Naive B cell (primary cell): ENCODE measurements at regions not wholly inside any gene's neighbourhood (a gene's known extent, or its start where the extent isn't known, plus 50 kb on each side); places are given as distances from the start of the nearest gene placed in this dataset.
A peak's percentile ranks its signal among the peaks of the same experiment; 100 is the strongest.
"Not testable (repeated sequence)": the region's sequence is repeated elsewhere in the genome, so short reads cannot be mapped to it uniquely, and the experiment has no call there.

ENCODE experiments used
- ATAC-seq, 2 donors: fragments of 150-1000 bp; cut with Tn5 transposase; 2 replicates each; pipeline ENCODE4 v1.10.0; 2021; ENCODE audit warnings: low read depth in 2 of 2, mild to moderate bottlenecking in 2 of 2, moderate library complexity in 2 of 2
- DNase-seq: peaks from one replicate; pipeline ENCODE4 v3.0.0; 2022
- H3K27ac Mint-ChIP-seq, 6 donors: one replicate each; pipeline ENCODE4 v1.8.0; 2020 to 2022; ENCODE audit warnings: mild to moderate bottlenecking in 6 of 6, mixed read lengths in 6 of 6, moderate library complexity in 5 of 6, inconsistent platforms in 2 of 6
- H3K27me3 Mint-ChIP-seq, 3 donors: one replicate each; pipeline ENCODE4 v1.8.0; 2021 to 2022; ENCODE audit warnings: mixed read lengths in 3 of 3, mild to moderate bottlenecking in 1 of 3
- H3K36me3 Mint-ChIP-seq, 2 donors: one replicate each; pipeline ENCODE4 v1.8.0; 2020 to 2022; ENCODE audit warnings: mixed read lengths in 2 of 2, inconsistent platforms in 1 of 2, mild to moderate bottlenecking in 1 of 2
- H3K4me1 Mint-ChIP-seq, 3 donors: one replicate each; pipeline ENCODE4 v1.8.0; 2020 to 2022; ENCODE audit warnings: mixed read lengths in 3 of 3, inconsistent platforms in 1 of 3, mild to moderate bottlenecking in 1 of 3, moderate library complexity in 1 of 3
- H3K4me3 Mint-ChIP-seq, 8 donors: one replicate each; pipeline ENCODE4 v1.8.0; 2020 to 2022; ENCODE audit warnings: mild to moderate bottlenecking in 8 of 8, mixed read lengths in 8 of 8, moderate library complexity in 8 of 8, inconsistent platforms in 2 of 8
- H3K9me3 Mint-ChIP-seq, 7 donors: one replicate each; pipeline ENCODE4 v1.8.0; 2020 to 2022; ENCODE audit warnings: mixed read lengths in 7 of 7, mild to moderate bottlenecking in 5 of 7, inconsistent platforms in 2 of 7, moderate library complexity in 1 of 7

DNA sequence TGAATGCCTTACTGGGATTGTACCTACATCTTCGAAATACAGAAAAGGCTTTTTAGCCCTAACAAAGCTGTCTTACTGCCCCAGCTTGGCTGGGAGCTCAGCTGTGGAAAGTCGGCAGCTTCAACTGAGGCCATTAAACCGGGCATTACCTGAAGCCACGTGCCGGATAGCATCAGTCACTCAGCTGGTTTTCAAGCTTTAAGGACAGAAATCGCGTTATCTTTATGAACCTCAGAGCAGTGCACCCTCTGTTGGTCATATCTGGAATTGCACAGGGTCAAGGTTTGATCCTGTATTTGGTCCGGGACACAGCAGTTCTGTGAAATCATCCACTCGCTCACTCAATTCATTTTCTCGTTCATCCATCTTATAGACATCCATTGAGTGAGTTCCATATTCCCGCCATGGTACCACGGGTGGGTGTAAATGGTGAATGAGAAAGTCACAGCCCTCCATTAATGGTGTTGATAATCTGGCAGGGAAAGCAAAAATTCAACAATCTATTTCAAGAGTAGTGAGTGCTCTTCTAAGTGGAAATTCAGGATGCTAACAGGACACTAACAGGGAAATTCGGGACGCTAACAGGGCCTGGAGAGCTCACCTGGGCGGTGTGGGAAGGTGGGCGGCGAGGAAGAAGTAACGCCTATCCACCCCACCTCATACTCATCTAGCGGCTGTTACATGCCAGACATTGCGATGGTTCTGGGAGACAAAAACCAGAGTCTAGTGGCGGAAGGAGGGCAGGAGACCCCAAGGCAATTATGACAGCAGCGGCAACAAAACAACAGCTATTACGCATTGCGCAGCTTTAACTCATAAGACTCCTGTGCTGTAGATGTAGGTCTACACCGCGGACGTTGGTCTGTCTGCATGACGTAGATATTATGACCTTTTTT, 60.6 kb upstream of the TCL1A start:
- Mint-ChIP-seq H3K36me3 (peaks cover 5 to 9% of the 10 kb centered on the region in 2 donors), H3K9me3 (peaks cover 0 to 3% (median 0%) of the 10 kb centered on the region in 7 donors), H3K4me3 (no peak overlapping the region), H3K4me1 (peaks cover 27 to 36% (median 36%) of the 10 kb centered on the region in 3 donors), H3K27ac (peak overlapping the region in 3 of 6 donors; percentile 0 to 48 (median 32)), H3K27me3 (no peaks in the 10 kb centered on the region)
- ATAC-seq, result peak; percentile 47 to 52
- peak; percentile 59 for DNase-seq

DNA sequence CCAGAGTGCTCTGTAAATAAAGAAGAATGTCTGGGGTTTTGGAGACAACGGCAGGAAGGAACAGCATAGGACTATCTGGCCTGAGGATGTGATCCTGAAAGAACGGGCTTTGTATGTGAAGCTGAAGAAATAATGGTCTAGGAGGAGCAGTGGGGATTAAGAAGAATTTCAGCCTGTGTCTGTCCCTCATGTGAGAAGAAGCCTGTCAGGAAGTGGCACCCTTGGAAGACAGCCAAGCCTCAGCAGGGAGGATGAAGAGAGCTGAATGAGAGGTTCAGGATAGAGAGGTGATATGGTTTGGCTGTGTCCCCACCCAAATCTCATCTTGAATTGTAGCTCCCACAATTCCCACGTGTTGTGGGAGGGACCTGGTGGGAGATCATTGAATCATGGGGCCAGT, 56.9 kb upstream of the TCL1A start:
- no peak for DNase-seq
- H3K27ac Mint-ChIP-seq, result no peak overlapping the region
- no peak for ATAC-seq
- no peak overlapping the region for H3K4me3 Mint-ChIP-seq
- H3K27me3 Mint-ChIP-seq, result no peaks in the 10 kb centered on the region
- H3K36me3 Mint-ChIP-seq, result peaks cover 8 to 9% of the 10 kb centered on the region in 2 donors
- H3K9me3 Mint-ChIP-seq, result peaks cover 0 to 3% (median 0%) of the 10 kb centered on the region in 7 donors
- peaks cover 27 to 50% (median 36%) of the 10 kb centered on the region in 3 donors for H3K4me1 Mint-ChIP-seq

DNA sequence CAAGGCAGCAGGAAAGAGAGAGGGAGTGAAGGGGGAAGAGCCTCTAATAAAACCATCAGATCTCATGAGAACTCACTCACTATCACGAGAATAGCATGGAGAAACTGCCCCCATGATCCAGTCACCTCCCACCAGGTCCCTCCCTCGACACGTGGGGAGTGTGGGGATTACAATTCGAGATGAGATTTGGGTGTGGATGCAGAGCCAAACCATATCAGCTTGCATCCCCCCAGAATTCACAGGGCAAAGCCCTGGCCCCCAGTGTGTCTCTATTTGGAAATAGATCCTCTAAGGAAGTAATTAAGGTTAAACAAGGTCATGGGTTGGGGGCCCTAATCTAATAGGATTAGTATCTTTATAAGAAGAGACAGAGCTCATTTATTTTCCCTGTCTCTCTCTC, 56.1 kb upstream of the TCL1A start:
- H3K36me3 Mint-ChIP-seq, result peaks cover 8 to 9% of the 10 kb centered on the region in 2 donors
- peaks cover 0 to 3% (median 0%) of the 10 kb centered on the region in 7 donors for H3K9me3 Mint-ChIP-seq
- peaks cover 23 to 45% (median 36%) of the 10 kb centered on the region in 3 donors for H3K4me1 Mint-ChIP-seq
- H3K27ac Mint-ChIP-seq, result no peak overlapping the region
- no peak overlapping the region for H3K4me3 Mint-ChIP-seq
- H3K27me3 Mint-ChIP-seq, result no peaks in the 10 kb centered on the region
- DNase-seq (no peak), ATAC-seq (no peak)

DNA sequence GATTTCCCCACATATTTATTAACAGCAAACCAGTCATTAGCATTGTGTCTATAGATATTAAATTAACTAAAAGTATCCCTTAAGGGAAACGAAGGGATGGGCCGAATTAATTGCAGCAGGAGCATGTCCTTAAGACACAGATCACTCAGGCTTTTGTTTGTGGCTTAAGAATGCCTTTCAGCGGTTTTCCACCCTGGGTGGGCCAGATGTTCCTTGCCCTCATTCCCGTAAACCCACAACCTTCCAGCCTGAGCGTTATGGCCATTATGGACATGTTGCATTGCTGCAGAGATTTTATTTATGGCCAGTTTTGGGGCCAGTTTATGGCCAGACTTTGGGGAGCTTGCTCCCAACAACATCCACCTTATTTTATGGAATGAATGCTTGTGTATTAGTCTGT, 55.5 kb upstream of the TCL1A start:
- not testable (repeated sequence) for H3K9me3 Mint-ChIP-seq, DNase-seq, H3K4me3 Mint-ChIP-seq, H3K36me3 Mint-ChIP-seq, H3K27me3 Mint-ChIP-seq, H3K27ac Mint-ChIP-seq, ATAC-seq
- H3K4me1 Mint-ChIP-seq, result peaks cover 21 to 41% (median 31%) of the 10 kb centered on the region in 3 donors

DNA sequence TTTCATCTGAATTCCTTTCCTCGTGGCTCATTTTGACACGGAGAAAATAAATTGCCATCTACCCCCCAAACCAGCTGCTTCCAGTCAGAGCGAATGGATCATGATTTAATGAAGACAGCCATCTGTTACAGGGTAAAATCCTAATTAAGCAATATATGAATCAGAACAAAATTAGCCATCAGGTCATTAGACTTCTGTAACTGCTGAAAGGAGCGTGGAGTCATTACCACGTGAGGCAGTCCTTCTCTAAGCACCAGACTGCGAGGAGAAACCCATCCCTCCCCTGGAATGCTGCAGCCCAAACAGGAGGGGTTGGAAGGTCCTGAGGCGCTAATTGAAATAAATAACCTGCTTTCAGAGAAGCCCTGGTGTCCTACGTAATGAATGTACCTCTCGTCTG, 51.1 kb upstream of the TCL1A start:
- no peak overlapping the region for H3K27ac Mint-ChIP-seq
- H3K9me3 Mint-ChIP-seq, result peaks cover 0 to 6% (median 0%) of the 10 kb centered on the region in 7 donors
- H3K27me3 Mint-ChIP-seq, result peaks cover 0 to 8% (median 0%) of the 10 kb centered on the region in 3 donors
- H3K4me3 Mint-ChIP-seq, result no peak overlapping the region
- DNase-seq (no peak), ATAC-seq (no peak)
- peaks cover 9 to 25% (median 14%) of the 10 kb centered on the region in 3 donors for H3K4me1 Mint-ChIP-seq
- H3K36me3 Mint-ChIP-seq, result peaks cover 0 to 3% of the 10 kb centered on the region in 2 donors

DNA sequence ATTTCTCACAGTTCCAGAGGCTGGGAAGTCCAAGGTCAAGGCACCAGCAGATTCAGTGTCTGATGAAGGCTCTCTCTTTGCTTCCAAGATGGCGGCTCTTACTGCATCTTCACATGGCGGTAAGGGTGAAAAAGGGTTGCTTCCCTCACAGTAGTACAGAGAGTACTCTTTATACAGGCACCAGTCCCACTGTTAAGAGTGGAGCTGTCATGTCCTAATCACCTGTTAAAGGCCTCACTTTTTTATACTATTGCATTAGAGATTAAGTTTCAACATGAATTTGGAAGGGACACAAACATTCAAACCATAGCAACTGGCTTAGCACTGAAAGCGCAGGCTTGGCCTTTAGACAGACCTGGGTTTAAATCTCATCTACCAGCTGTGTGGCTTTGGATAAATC, 50.0 kb upstream of the TCL1A start:
- Mint-ChIP-seq H3K9me3 (peaks cover 0 to 6% (median 0%) of the 10 kb centered on the region in 7 donors), H3K4me1 (peaks cover 10 to 24% (median 11%) of the 10 kb centered on the region in 3 donors), H3K36me3 (peaks cover 0 to 3% of the 10 kb centered on the region in 2 donors), H3K4me3 (no peak overlapping the region), H3K27me3 (peaks cover 0 to 8% (median 0%) of the 10 kb centered on the region in 3 donors), H3K27ac (no peak overlapping the region)
- ATAC-seq, result no peak
- no peak for DNase-seq
